Loucy (cell line): ENCODE measurements at regions not wholly inside any gene's neighbourhood (a gene's known extent, or its start where the extent isn't known, plus 50 kb on each side); places are given as distances from the start of the nearest gene placed in this dataset.

ENCODE experiments used
- H2AFZ ChIP-seq: fragments of 200-600 bp; sonication (generic); 2 replicates; pipeline ENCODE4 v1.6.0; 2016; ENCODE audit warnings: antibody characterized with exemption, mild to moderate bottlenecking, low read length, moderate library complexity
- H3F3A ChIP-seq: fragments of 200-600 bp; 2 replicates; pipeline ENCODE4 v1.6.0; 2016; ENCODE audit warnings: antibody characterized with exemption, low read depth, mild to moderate bottlenecking
- H3K27me3 ChIP-seq: fragments of 200-600 bp; sonication (generic); 2 replicates; pipeline ENCODE4 v1.6.1; 2014; ENCODE audit warnings: low read length, mild to moderate bottlenecking; ENCODE audit not compliant: insufficient read depth, poor library complexity, severe bottlenecking
- H3K36me3 ChIP-seq: fragments of 200-600 bp; sonication (generic); 2 replicates; pipeline ENCODE4 v1.6.1; 2016; ENCODE audit warnings: low read length; ENCODE audit not compliant: insufficient read depth
- H3K4me1 ChIP-seq: fragments of 200-600 bp; sonication (generic); 2 replicates; pipeline ENCODE4 v1.5.1; 2014; ENCODE audit warnings: low read length, mild to moderate bottlenecking; ENCODE audit not compliant: insufficient read depth, poor library complexity, severe bottlenecking
- H3K4me2 ChIP-seq: fragments of 200-600 bp; sonication (generic); 2 replicates; pipeline ENCODE4 v1.6.0; 2014; ENCODE audit warnings: antibody characterized with exemption, low read length, low read depth, mild to moderate bottlenecking; ENCODE audit not compliant: poor library complexity, severe bottlenecking
- H3K4me3 ChIP-seq: fragments of 200-600 bp; sonication (generic); 2 replicates; pipeline ENCODE4 v1.5.1; 2014; ENCODE audit warnings: low read length, mild to moderate bottlenecking, mixed read lengths; ENCODE audit not compliant: poor library complexity, severe bottlenecking
- H3K79me2 ChIP-seq: fragments of 200-600 bp; sonication (generic); 2 replicates; pipeline ENCODE4 v1.6.1; 2014; ENCODE audit warnings: low read length; ENCODE audit not compliant: insufficient read depth
- H3K9ac ChIP-seq: fragments of 200-600 bp; sonication (generic); 2 replicates; pipeline ENCODE4 v1.6.0; 2014; ENCODE audit warnings: mild to moderate bottlenecking, low read depth, low read length, moderate library complexity; ENCODE audit not compliant: poor library complexity, severe bottlenecking
- H3K9me2 ChIP-seq: fragments of 200-600 bp; sonication (generic); replicated peaks from 2 replicates; pipeline ENCODE4 v1.6.1; 2016; ENCODE audit warnings: low read depth, low read length, mixed read lengths
- H3K9me3 ChIP-seq: fragments of 200-600 bp; sonication (generic); 2 replicates; pipeline ENCODE4 v1.6.1; 2014; ENCODE audit warnings: mild to moderate bottlenecking, antibody characterized with exemption, low read length, low read depth; ENCODE audit not compliant: insufficient read depth
- H4K20me1 ChIP-seq: fragments of 200-600 bp; sonication (generic); 2 replicates; pipeline ENCODE4 v1.6.0; 2014; ENCODE audit warnings: antibody characterized with exemption, low read length, mild to moderate bottlenecking; ENCODE audit not compliant: insufficient read depth, poor library complexity, severe bottlenecking
- EZH2phosphoT487 ChIP-seq: fragments of 200-600 bp; IDR thresholded peaks from 2 replicates; pipeline ENCODE4 v1.6.1; 2018; ENCODE audit warnings: antibody characterized with exemption, mild to moderate bottlenecking, moderate library complexity, borderline replicate concordance
- TF ChIP-seq, protein P1 (sequence below): fragments of 200-600 bp; sonication (generic); conservative IDR thresholded peaks from 2 replicates; pipeline ENCODE4 v1.5.1; 2014; ENCODE audit warnings: mild to moderate bottlenecking, antibody characterized with exemption, low read length

DNA sequence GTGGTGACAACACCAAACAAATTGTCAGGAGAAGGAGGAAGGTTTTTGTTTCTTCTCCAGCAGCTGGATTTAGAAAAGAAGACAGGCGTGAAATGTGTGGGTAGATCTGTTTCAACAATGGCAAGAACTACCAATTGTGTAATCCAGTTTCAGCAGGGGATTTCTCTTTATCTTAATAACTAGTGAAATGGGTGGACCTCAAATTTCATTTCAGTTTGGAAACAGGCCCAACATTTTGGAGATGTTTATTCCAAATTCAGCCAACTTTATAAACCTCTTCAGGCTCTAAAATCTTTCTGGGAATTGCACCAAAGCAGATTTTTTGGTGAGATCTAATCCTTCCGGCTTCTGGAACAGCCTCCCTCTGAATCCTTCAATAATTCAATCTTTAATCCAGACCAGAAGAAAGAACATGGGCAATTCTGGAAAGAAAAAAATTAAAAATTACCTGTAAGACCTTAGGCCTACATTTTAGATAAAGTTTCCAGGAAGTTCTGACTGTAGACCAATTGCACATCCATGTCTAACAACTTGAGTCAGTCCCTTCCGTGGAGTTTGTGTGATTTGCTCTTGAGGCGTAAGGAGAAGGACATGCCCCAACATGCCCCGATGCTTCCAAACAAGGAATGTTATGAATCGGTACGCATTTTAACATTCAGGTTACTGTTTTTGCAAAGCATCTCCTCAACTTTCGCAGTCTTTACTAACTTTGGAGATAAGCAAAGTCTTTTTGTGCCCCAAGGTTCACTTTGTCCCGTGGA, 423.6 kb downstream of the IRX1 start:
- Histone ChIP-seq H3K79me2 (no peaks in the 10 kb centered on the region), H3F3A (no peaks in the 10 kb centered on the region), H3K4me3 (no peak overlapping the region), H3K4me2 (no peak overlapping the region), H3K9me3 (no peaks in the 10 kb centered on the region; the same call in 1 of the 2 replicates), H3K9ac (no peak overlapping the region), H3K27me3 (no peaks in the 10 kb centered on the region), H4K20me1 (no peaks in the 10 kb centered on the region), H3K9me2 (no peaks in the 10 kb centered on the region), H2AFZ (no peak overlapping the region), H3K4me1 (no peaks in the 10 kb centered on the region), H3K36me3 (no peaks in the 10 kb centered on the region)
- TF ChIP-seq, protein P1, sequence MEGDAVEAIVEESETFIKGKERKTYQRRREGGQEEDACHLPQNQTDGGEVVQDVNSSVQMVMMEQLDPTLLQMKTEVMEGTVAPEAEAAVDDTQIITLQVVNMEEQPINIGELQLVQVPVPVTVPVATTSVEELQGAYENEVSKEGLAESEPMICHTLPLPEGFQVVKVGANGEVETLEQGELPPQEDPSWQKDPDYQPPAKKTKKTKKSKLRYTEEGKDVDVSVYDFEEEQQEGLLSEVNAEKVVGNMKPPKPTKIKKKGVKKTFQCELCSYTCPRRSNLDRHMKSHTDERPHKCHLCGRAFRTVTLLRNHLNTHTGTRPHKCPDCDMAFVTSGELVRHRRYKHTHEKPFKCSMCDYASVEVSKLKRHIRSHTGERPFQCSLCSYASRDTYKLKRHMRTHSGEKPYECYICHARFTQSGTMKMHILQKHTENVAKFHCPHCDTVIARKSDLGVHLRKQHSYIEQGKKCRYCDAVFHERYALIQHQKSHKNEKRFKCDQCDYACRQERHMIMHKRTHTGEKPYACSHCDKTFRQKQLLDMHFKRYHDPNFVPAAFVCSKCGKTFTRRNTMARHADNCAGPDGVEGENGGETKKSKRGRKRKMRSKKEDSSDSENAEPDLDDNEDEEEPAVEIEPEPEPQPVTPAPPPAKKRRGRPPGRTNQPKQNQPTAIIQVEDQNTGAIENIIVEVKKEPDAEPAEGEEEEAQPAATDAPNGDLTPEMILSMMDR, result no peak
- TF ChIP-seq EZH2phosphoT487, result no peak

DNA sequence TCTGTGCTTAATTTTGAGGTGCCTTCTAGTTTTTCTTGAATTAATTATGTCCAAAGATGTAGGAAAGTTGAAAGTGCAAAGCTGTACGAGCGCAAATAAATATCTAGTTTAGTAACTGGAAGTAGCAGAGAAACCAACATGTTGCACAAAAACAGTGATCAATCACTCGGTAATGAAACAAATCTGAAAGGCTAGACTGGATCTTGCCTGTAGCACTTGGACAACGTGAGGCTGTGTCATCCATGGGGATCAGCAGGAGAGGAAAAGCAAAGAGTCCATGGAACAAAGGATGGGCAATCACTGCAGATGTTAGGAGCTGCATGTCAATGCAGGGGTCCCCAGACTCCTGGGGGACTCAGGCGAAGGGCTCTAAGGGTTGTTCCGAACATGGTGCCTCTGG, 424.2 kb downstream of the IRX1 start:
- no peaks in the 10 kb centered on the region for H3K4me1 ChIP-seq
- TF ChIP-seq, protein P1, result no peak
- no peak for TF ChIP-seq EZH2phosphoT487
- H3K4me2 ChIP-seq, result no peak overlapping the region

DNA sequence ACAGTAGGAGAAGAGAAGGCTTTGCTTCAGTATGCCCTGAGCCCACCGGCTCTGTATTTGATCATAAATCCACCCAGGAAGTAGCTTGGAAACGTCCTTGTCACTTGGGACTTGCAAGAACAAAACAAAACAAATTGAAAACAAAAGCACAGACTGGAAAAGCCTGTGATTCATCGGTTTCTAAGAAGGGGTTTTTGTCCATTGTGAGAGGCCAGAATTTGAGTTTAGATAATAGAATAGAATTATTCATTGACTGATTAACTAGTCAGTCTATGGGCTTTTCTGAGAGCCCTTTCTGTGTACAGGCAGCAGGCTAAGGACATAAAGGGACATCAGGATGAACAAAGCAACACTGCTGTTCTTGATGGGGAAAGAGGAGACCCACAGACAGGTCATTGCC, 424.8 kb downstream of the IRX1 start:
- no peaks in the 10 kb centered on the region for H4K20me1 ChIP-seq

More for the DNA sequence above, 424.2 kb downstream of the IRX1 start:
- Histone ChIP-seq H3K9me2 (no peaks in the 10 kb centered on the region), H3F3A (no peaks in the 10 kb centered on the region), H3K79me2 (no peaks in the 10 kb centered on the region), H4K20me1 (no peaks in the 10 kb centered on the region), H2AFZ (no peak overlapping the region), H3K27me3 (no peaks in the 10 kb centered on the region), H3K9me3 (no peaks in the 10 kb centered on the region; the same call in 1 of the 2 replicates), H3K9ac (no peak overlapping the region), H3K4me3 (no peak overlapping the region), H3K36me3 (no peaks in the 10 kb centered on the region)

More for the DNA sequence above, 424.8 kb downstream of the IRX1 start:
- H3K4me1 ChIP-seq, result no peaks in the 10 kb centered on the region
- H3F3A ChIP-seq, result no peaks in the 10 kb centered on the region
- no peaks in the 10 kb centered on the region for H3K27me3 ChIP-seq
- no peaks in the 10 kb centered on the region for H3K79me2 ChIP-seq
- no peaks in the 10 kb centered on the region for H3K36me3 ChIP-seq
- H3K9ac ChIP-seq, result no peak overlapping the region
- H2AFZ ChIP-seq, result no peak overlapping the region
- no peak overlapping the region for H3K4me2 ChIP-seq
- no peak overlapping the region for H3K4me3 ChIP-seq
- H3K9me3 ChIP-seq, result no peaks in the 10 kb centered on the region; the same call in 1 of the 2 replicates
- TF ChIP-seq, protein P1, result no peak
- no peak for TF ChIP-seq EZH2phosphoT487
- H3K9me2 ChIP-seq, result no peaks in the 10 kb centered on the region
